Peyer's patch (tissue), 4 donors: ENCODE measurements at regions not wholly inside any gene's neighbourhood (a gene's known extent, or its start where the extent isn't known, plus 50 kb on each side); places are given as distances from the start of the nearest gene placed in this dataset.

Experiments
- DNase-seq, 3 donors: peaks; one replicate each; pipeline ENCODE4 v3.0.0-alpha.2; 2017 to 2019
- H3K27ac ChIP-seq, 4 donors: fragments of 200-600 bp; sonication (generic); one replicate each; pipeline ENCODE4 v1.5.1; 2016 to 2019
- H3K27me3 ChIP-seq, 2 donors: fragments of 200-600 bp; sonication (generic); one replicate each; pipeline ENCODE4 v1.5.1; 2019
- H3K36me3 ChIP-seq, 3 donors: fragments of 200-600 bp; sonication (generic); one replicate each; pipeline ENCODE4 v1.5.1; 2016 to 2019
- H3K4me1 ChIP-seq, 4 donors: fragments of 200-600 bp; sonication (generic); one replicate each; pipeline ENCODE4 v1.5.1; 2016 to 2019
- H3K4me3 ChIP-seq, 4 donors: fragments of 200-600 bp; sonication (generic); 1 replicate in 3 of 4; 2 replicates in 1 of 4; pipeline ENCODE4 v1.5.1; 2016 to 2019; ENCODE audit warnings: mild to moderate bottlenecking in 1 of 4
- H3K9me3 ChIP-seq, 4 donors: fragments of 200-600 bp; sonication (generic); one replicate each; pipeline ENCODE4 v1.5.1; 2016 to 2019; ENCODE audit warnings: mild to moderate bottlenecking in 1 of 4
- POLR2A ChIP-seq, 2 donors: fragments of 450-650 bp; IDR thresholded peaks; one replicate each; pipeline ENCODE4 v1.5.1; 2017; ENCODE audit warnings: antibody characterized with exemption in 2 of 2, mild to moderate bottlenecking in 2 of 2, moderate library complexity in 2 of 2
- TF ChIP-seq, protein P1 (sequence below), 6 experiments: fragments of 450-650 bp in 4 of 6; fragments of 200-600 bp in 2 of 6; sonication (generic) in 1 of 6; IDR thresholded peaks; one replicate each; pipeline ENCODE4 v1.5.1; 2017 to 2019; ENCODE audit warnings: antibody characterized with exemption in 6 of 6, mild to moderate bottlenecking in 3 of 6, moderate library complexity in 1 of 6

DNA sequence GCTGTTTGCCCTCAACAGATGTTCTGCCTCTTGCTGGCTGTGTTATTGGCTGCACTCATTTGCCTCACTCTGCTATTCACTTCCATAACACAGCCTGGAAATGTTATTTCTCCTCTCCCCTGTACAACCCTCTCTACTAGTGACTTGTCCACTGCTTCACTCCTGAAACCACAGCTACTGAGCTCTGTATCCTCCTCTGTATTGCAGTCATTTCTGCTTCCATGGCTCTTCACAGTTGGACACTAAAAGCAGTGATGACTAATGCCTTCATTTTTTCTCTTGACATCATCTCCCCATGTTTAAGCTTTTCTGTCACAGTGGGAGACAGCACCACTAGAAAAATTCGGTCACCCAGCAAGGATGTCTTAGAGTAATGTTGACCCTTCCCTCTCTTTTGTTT, 123.0 kb upstream of the PPP1R2C start:
- no peak for DNase-seq
- Histone ChIP-seq H3K4me1 (no peaks in the 10 kb centered on the region), H3K9me3 (no peaks in the 10 kb centered on the region), H3K27ac (no peak overlapping the region), H3K36me3 (no peaks in the 10 kb centered on the region), H3K27me3 (no peaks in the 10 kb centered on the region), H3K4me3 (no peak overlapping the region)
- no peak for TF ChIP-seq POLR2A (IDR thresholded peaks at IDR 0.05)
- TF ChIP-seq, protein P1, sequence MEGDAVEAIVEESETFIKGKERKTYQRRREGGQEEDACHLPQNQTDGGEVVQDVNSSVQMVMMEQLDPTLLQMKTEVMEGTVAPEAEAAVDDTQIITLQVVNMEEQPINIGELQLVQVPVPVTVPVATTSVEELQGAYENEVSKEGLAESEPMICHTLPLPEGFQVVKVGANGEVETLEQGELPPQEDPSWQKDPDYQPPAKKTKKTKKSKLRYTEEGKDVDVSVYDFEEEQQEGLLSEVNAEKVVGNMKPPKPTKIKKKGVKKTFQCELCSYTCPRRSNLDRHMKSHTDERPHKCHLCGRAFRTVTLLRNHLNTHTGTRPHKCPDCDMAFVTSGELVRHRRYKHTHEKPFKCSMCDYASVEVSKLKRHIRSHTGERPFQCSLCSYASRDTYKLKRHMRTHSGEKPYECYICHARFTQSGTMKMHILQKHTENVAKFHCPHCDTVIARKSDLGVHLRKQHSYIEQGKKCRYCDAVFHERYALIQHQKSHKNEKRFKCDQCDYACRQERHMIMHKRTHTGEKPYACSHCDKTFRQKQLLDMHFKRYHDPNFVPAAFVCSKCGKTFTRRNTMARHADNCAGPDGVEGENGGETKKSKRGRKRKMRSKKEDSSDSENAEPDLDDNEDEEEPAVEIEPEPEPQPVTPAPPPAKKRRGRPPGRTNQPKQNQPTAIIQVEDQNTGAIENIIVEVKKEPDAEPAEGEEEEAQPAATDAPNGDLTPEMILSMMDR (IDR thresholded peaks at IDR 0.05), result no peak

DNA sequence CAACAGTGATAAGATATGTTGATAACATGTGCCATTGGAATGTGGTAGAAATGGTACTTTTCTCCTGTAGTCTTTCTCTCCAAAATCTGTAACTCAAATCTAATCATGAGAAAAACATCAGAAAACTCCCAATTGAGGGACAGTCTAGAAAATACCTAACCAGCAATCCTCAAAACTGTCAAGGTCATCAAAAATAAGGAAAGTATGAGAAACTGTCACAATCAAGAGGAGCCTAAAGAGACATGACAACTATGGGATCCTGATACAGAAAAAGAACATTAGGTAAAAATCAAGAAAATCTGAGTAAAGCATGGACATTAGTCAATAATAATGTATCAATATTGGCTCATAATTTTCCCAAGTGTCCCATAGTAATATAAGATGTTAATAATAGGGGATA, 124.5 kb upstream of the PPP1R2C start:
- DNase-seq, result no peak
- Histone ChIP-seq H3K36me3 (no peaks in the 10 kb centered on the region), H3K4me3 (no peak overlapping the region), H3K27me3 (no peaks in the 10 kb centered on the region), H3K9me3 (no peaks in the 10 kb centered on the region), H3K4me1 (no peaks in the 10 kb centered on the region), H3K27ac (no peak overlapping the region)
- TF ChIP-seq, protein P1 (IDR thresholded peaks at IDR 0.05), result no peak
- TF ChIP-seq POLR2A (IDR thresholded peaks at IDR 0.05), result no peak

DNA sequence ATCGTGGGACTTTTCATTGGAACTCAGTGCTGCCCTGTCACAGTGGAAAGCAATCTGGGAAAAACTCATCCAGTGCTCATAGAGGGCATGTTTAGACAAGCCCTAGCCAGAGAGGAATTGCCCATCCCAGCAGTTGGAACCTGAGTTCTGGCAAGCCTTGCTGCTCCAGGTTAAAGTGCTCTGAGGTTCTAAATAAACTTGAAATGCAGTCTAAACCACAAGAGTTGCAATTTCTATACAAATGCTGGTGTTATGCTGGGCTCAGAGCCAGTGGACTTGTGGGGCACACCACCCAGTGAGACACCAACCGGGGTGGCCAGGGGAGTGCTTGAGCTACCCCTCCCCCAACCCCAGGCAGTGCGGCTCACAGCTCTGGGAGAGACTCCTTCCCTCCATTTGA, 142.8 kb upstream of the PPP1R2C start:
- TF ChIP-seq POLR2A (IDR thresholded peaks at IDR 0.05), result no peak
- TF ChIP-seq, protein P1 (IDR thresholded peaks at IDR 0.05), result no peak
- no peak overlapping the region for H3K27ac ChIP-seq
- H3K27me3 ChIP-seq, result no peaks in the 10 kb centered on the region
- no peaks in the 10 kb centered on the region for H3K4me1 ChIP-seq
- no peak for DNase-seq
- H3K4me3 ChIP-seq, result no peak overlapping the region
- no peaks in the 10 kb centered on the region for H3K36me3 ChIP-seq
- no peaks in the 10 kb centered on the region for H3K9me3 ChIP-seq

DNA sequence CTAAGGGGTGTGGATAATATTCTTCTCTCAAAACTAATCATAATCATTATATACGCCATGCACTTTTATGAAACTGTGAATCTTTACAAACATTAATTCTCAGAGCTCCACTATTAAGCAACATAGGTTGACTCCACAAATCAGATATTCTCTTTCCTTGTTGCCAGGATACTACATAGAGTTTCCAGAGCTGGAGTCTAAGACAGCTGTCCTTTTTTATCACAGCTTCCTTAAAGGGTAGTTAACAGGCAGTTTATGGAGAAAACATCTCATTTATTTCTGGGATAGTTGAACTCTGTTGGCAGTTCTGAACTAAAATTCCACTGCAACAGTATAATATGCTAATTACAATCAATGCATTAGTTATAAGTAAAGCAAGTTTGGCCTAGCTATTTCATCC, 152.1 kb upstream of the PPP1R2C start:
- Histone ChIP-seq H3K27me3 (no peaks in the 10 kb centered on the region), H3K4me3 (no peak overlapping the region), H3K27ac (no peak overlapping the region)

DNA sequence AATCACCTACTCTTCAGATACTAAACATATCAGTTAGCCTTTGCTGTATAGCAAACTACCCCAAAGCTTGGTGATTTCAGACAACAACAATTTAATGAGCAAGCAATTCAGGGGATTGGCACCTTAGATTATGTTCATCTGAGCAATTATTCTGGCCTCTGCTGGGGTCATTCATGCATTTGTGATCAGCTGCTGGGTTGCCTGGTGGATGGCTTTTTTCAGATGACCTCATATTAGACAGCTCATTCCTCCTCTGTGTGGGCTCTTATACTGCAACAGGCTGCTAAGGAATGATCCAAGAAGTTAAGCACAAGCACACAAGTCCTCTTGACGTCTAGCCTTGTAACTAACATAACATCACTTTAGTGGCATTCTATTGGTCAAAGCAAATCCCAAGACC, 153.0 kb upstream of the PPP1R2C start:
- no peak for DNase-seq
- no peaks in the 10 kb centered on the region for H3K27me3 ChIP-seq
- no peaks in the 10 kb centered on the region for H3K36me3 ChIP-seq
- TF ChIP-seq POLR2A (IDR thresholded peaks at IDR 0.05), result no peak
- TF ChIP-seq, protein P1 (IDR thresholded peaks at IDR 0.05), result no peak
- no peak overlapping the region for H3K27ac ChIP-seq
- peaks cover 0 to 15% (median 0%) of the 10 kb centered on the region in 4 donors for H3K4me1 ChIP-seq
- H3K4me3 ChIP-seq, result no peak overlapping the region
- H3K9me3 ChIP-seq, result no peaks in the 10 kb centered on the region

More for the DNA sequence above, 152.1 kb upstream of the PPP1R2C start:
- DNase-seq, result no peak
- Histone ChIP-seq H3K9me3 (no peaks in the 10 kb centered on the region), H3K36me3 (no peaks in the 10 kb centered on the region), H3K4me1 (peaks cover 0 to 15% (median 0%) of the 10 kb centered on the region in 4 donors)
- TF ChIP-seq, protein P1 (IDR thresholded peaks at IDR 0.05), result no peak
- TF ChIP-seq POLR2A (IDR thresholded peaks at IDR 0.05), result no peak

DNA sequence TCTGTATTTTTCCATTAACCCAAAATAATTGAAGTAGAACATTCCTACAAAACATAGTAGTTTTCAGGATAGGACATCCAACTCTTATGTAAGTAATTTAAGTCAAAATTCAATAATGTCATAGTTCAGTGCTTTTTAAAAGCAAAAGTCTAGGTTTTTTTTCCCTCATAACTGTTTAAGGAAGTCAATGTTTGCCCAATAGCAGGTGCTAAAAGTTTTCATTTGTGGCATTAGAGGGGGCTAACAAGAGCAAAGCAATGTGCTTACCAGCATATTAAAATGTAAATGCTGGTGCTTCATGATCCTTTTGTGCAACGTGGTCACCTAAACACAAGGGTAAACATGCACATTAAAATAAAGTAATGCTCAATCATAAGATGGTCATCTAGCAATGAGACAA, 155.2 kb upstream of the PPP1R2C start:
- no peak for DNase-seq
- TF ChIP-seq POLR2A (IDR thresholded peaks at IDR 0.05), result no peak
- TF ChIP-seq, protein P1 (IDR thresholded peaks at IDR 0.05), result no peak
- H3K27ac ChIP-seq, result peak overlapping the region in 1 of 4 donors; percentile 64
- H3K4me1 ChIP-seq, result peaks cover 0 to 15% (median 0%) of the 10 kb centered on the region in 4 donors
- H3K36me3 ChIP-seq, result no peaks in the 10 kb centered on the region
- H3K9me3 ChIP-seq, result no peaks in the 10 kb centered on the region
- H3K4me3 ChIP-seq, result no peak overlapping the region
- no peaks in the 10 kb centered on the region for H3K27me3 ChIP-seq
